Panc1 (cell line): ENCODE measurements at regions not wholly inside any gene's neighbourhood (a gene's known extent, or its start where the extent isn't known, plus 50 kb on each side); places are given as distances from the start of the nearest gene placed in this dataset.

Source experiments
- ATAC-seq: fragments of 200-7000 bp; cut with Tn5 transposase; 2 replicates; pipeline ENCODE4 v1.9.1; 2020; ENCODE audit warnings: mild to moderate bottlenecking, moderate library complexity
- BruUV-seq: library from RNA; stranded (reverse); fragments of 400-500 nt; replicated peaks from 2 replicates; lab custom pipeline; 2021; lab: Mats Ljungman, UMichigan
- CTCF ChIA-PET: fragments of 300-600 bp; sonication (Branson Sonifier 250); formaldehyde crosslinking; loops from one replicate; lab custom pipeline; 2022; ENCODE audit warnings: antibody characterized with exemption; lab: Charles Lee
- POLR2A ChIA-PET: fragments of 300-600 bp; sonication (Branson Sonifier 250); formaldehyde crosslinking; loops from one replicate; lab custom pipeline; 2022; ENCODE audit warnings: antibody characterized with exemption; lab: Charles Lee
- DNase-seq: peaks from one replicate; pipeline ENCODE4 v3.0.0-alpha.2; 2010; ENCODE audit warnings: low read depth, low spot score
- H3K27ac ChIP-seq: 2 replicates; pipeline ENCODE4 v1.5.1; 2011; ENCODE audit warnings: mild to moderate bottlenecking, low read length, inconsistent platforms
- H3K27me3 ChIP-seq: fragments of 200-500 bp; sonication (Bioruptor generic); 2 replicates; pipeline ENCODE4 v1.6.0; 2014; ENCODE audit warnings: low read length, inconsistent platforms; ENCODE audit not compliant: control insufficient read depth, insufficient read depth
- H3K36me3 ChIP-seq: fragments of 200-500 bp; sonication (Bioruptor generic); 2 replicates; pipeline ENCODE4 v1.5.1; 2014; ENCODE audit warnings: inconsistent platforms, mild to moderate bottlenecking, low read length, moderate library complexity; ENCODE audit not compliant: control insufficient read depth, insufficient read depth
- H3K4me1 ChIP-seq: 2 replicates; pipeline ENCODE4 v1.5.1; 2011; ENCODE audit warnings: inconsistent platforms, mild to moderate bottlenecking, low read length, moderate library complexity; ENCODE audit not compliant: control insufficient read depth, insufficient read depth
- H3K4me3 ChIP-seq, 2 experiments: 2 replicates each; pipeline ENCODE4 v1.5.1; 2011 to 2012; ENCODE audit warnings: low read depth in 2 of 2, low read length in 2 of 2, mild to moderate bottlenecking in 2 of 2, inconsistent platforms in 1 of 2, moderate library complexity in 1 of 2
- H3K9me3 ChIP-seq: fragments of 200-500 bp; sonication (Bioruptor generic); 2 replicates; pipeline ENCODE4 v1.5.1; 2014; ENCODE audit warnings: low read depth, mild to moderate bottlenecking, inconsistent platforms, low read length, moderate library complexity; ENCODE audit not compliant: control insufficient read depth, insufficient read depth
- POLR2AphosphoS5 ChIP-seq: IDR thresholded peaks from 2 replicates; pipeline ENCODE4 v1.6.1; 2012; ENCODE audit warnings: mild to moderate bottlenecking, low read depth, low read length, moderate library complexity
- SIN3A ChIP-seq: IDR thresholded peaks from 2 replicates; pipeline ENCODE4 v1.6.1; 2012; ENCODE audit warnings: low read depth, mild to moderate bottlenecking, low read length, moderate library complexity, borderline replicate concordance; ENCODE audit not compliant: insufficient read depth
- TCF7L2 ChIP-seq: IDR thresholded peaks from 2 replicates; pipeline ENCODE4 v1.6.1; 2011; ENCODE audit warnings: mild to moderate bottlenecking, low read depth, low read length, inconsistent platforms
- in situ Hi-C: cut with HindIII; loops from 2 replicates; pipeline ENCODE4 v1.10.0; 2016; ENCODE audit warnings: low sequenced_read_pairs, low pct_unique_long_range_greater_than_20kb
- intact Hi-C: fragments of 100-400 bp; cut with micrococcal nuclease; formaldehyde crosslinking; loops from one replicate; pipeline ENCODE4 v1.10.0; 2022; ENCODE audit not compliant: unreplicated experiment
- TF ChIP-seq, protein P1 (sequence below), 2 experiments: IDR thresholded peaks; 2 replicates each; pipeline ENCODE4 v1.6.1; 2011 to 2012; ENCODE audit warnings: low read depth in 2 of 2, control low read depth in 1 of 2, low read length in 1 of 2, mild to moderate bottlenecking in 1 of 2, moderate library complexity in 1 of 2; ENCODE audit not compliant: insufficient read depth in 1 of 2
- TF ChIP-seq, protein P2 (sequence below): fragments of 450-650 bp; IDR thresholded peaks from 2 replicates; pipeline ENCODE4 v1.5.1; 2017; ENCODE audit warnings: mild to moderate bottlenecking

DNA sequence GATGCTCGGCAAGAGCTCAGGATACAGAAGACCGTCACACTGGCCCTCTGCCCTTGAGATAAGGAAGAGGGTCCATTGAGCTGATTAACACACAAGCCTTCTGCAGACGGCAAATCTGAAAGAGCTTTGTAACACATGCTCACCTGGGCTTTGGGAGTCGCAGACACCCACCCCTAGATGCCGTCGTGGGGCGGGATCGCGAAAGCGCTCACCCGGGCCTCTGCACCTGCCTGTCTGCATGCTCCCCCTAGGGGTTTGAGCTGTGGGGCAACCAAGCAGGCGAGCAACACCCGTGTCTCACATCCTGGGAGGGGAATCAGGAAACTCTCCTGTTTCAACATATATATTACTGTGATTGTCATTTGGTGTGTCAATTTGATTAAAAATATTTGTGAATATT, 99.8 kb upstream of the KCNH7 start:
- Histone ChIP-seq H3K36me3 (no peaks in the 10 kb centered on the region), H3K27ac (no peak overlapping the region), H3K9me3 (no peaks in the 10 kb centered on the region), H3K4me3 (no peak overlapping the region), H3K4me1 (no peaks in the 10 kb centered on the region), H3K27me3 (no peaks in the 10 kb centered on the region)
- BruUV-seq: no TSS peak
- ATAC-seq (no peak), DNase-seq (no peak)
- intact Hi-C loops: no loop called here
- CTCF ChIA-PET: no interaction called here
- POLR2A ChIA-PET: no interaction called here
- in situ Hi-C loops: no loop called here
- no peak for TF ChIP-seq TCF7L2
- no peak for TF ChIP-seq SIN3A
- TF ChIP-seq, protein P1, sequence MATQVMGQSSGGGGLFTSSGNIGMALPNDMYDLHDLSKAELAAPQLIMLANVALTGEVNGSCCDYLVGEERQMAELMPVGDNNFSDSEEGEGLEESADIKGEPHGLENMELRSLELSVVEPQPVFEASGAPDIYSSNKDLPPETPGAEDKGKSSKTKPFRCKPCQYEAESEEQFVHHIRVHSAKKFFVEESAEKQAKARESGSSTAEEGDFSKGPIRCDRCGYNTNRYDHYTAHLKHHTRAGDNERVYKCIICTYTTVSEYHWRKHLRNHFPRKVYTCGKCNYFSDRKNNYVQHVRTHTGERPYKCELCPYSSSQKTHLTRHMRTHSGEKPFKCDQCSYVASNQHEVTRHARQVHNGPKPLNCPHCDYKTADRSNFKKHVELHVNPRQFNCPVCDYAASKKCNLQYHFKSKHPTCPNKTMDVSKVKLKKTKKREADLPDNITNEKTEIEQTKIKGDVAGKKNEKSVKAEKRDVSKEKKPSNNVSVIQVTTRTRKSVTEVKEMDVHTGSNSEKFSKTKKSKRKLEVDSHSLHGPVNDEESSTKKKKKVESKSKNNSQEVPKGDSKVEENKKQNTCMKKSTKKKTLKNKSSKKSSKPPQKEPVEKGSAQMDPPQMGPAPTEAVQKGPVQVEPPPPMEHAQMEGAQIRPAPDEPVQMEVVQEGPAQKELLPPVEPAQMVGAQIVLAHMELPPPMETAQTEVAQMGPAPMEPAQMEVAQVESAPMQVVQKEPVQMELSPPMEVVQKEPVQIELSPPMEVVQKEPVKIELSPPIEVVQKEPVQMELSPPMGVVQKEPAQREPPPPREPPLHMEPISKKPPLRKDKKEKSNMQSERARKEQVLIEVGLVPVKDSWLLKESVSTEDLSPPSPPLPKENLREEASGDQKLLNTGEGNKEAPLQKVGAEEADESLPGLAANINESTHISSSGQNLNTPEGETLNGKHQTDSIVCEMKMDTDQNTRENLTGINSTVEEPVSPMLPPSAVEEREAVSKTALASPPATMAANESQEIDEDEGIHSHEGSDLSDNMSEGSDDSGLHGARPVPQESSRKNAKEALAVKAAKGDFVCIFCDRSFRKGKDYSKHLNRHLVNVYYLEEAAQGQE (IDR thresholded peaks at IDR 0.05; ENCODE audit: insufficient read depth in 1 of 2, low read depth in 2 of 2, low read length in 1 of 2): no peak
- TF ChIP-seq POLR2AphosphoS5: no peak
- TF ChIP-seq, protein P2, sequence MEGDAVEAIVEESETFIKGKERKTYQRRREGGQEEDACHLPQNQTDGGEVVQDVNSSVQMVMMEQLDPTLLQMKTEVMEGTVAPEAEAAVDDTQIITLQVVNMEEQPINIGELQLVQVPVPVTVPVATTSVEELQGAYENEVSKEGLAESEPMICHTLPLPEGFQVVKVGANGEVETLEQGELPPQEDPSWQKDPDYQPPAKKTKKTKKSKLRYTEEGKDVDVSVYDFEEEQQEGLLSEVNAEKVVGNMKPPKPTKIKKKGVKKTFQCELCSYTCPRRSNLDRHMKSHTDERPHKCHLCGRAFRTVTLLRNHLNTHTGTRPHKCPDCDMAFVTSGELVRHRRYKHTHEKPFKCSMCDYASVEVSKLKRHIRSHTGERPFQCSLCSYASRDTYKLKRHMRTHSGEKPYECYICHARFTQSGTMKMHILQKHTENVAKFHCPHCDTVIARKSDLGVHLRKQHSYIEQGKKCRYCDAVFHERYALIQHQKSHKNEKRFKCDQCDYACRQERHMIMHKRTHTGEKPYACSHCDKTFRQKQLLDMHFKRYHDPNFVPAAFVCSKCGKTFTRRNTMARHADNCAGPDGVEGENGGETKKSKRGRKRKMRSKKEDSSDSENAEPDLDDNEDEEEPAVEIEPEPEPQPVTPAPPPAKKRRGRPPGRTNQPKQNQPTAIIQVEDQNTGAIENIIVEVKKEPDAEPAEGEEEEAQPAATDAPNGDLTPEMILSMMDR: no peak

DNA sequence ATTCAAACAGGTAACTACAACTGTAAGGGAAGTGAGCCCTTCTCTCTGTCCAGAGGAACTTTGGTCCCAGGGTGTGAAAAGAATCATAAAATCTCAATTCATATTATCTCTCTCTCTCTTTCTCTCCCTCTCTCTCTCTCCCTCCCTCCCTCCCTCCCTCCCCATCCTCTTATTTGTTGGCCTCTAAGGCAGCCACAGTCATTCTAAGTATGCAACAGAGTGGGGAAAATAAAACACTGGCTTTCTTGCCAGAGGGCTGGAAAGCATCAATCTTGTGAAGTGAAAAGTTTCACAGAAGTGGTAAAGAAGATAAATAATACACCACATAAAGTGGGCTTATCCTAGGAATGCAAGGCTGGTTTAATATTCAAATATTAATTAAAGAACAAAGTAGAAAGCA, 95.6 kb upstream of the KCNH7 start:
- POLR2A ChIA-PET: no interaction called here
- Histone ChIP-seq H3K27me3 (no peaks in the 10 kb centered on the region), H3K4me3 (no peak overlapping the region), H3K9me3 (no peaks in the 10 kb centered on the region), H3K27ac (no peak overlapping the region), H3K36me3 (no peaks in the 10 kb centered on the region), H3K4me1 (no peaks in the 10 kb centered on the region)
- CTCF ChIA-PET: no interaction called here
- no TSS peak for BruUV-seq
- in situ Hi-C loops: no loop called here
- TF ChIP-seq, protein P2: no peak
- TF ChIP-seq POLR2AphosphoS5 (no peak), TCF7L2 (no peak), SIN3A (no peak)
- TF ChIP-seq, protein P1 (IDR thresholded peaks at IDR 0.05; ENCODE audit: insufficient read depth in 1 of 2, low read depth in 2 of 2, low read length in 1 of 2): no peak
- no peak for ATAC-seq
- intact Hi-C loops: no loop called here
- no peak for DNase-seq
